Activated naive CD4-positive, alpha-beta T cell treated with anti-CD3 and anti-CD28 coated beads, Interleukin-2, amount 10 ng/mL, durations not matched to agents 7 days and 5 days (primary cell): ENCODE measurements at regions not wholly inside any gene's neighbourhood (a gene's known extent, or its start where the extent isn't known, plus 50 kb on each side); places are given as distances from the start of the nearest gene placed in this dataset.
A peak's percentile ranks its signal among the peaks of the same experiment; 100 is the strongest.

Experiments used
- CTCF ChIA-PET: fragments of 350-600 bp; sonication (Branson Sonifier 250); formaldehyde crosslinking; loops from one replicate; lab custom pipeline; 2021; ENCODE audit warnings: antibody characterized with exemption; lab: Charles Lee
- DNase-seq: peaks from one replicate; pipeline ENCODE4 v3.0.0-alpha.2; 2020
- H3K27ac Mint-ChIP-seq: one replicate; pipeline ENCODE4 v1.8.0; 2021; ENCODE audit warnings: mild to moderate bottlenecking, moderate library complexity, mixed read lengths
- H3K27me3 Mint-ChIP-seq: one replicate; pipeline ENCODE4 v1.8.0; 2021; ENCODE audit warnings: mild to moderate bottlenecking, mixed read lengths
- H3K36me3 Mint-ChIP-seq: one replicate; pipeline ENCODE4 v1.8.0; 2021; ENCODE audit warnings: mixed read lengths
- H3K4me1 Mint-ChIP-seq: one replicate; pipeline ENCODE4 v1.8.0; 2021; ENCODE audit warnings: mixed read lengths
- H3K4me3 Mint-ChIP-seq: one replicate; pipeline ENCODE4 v1.8.0; 2021; ENCODE audit warnings: mild to moderate bottlenecking, moderate library complexity, mixed read lengths
- H3K9me3 Mint-ChIP-seq: one replicate; pipeline ENCODE4 v1.8.0; 2021; ENCODE audit warnings: mixed read lengths

DNA sequence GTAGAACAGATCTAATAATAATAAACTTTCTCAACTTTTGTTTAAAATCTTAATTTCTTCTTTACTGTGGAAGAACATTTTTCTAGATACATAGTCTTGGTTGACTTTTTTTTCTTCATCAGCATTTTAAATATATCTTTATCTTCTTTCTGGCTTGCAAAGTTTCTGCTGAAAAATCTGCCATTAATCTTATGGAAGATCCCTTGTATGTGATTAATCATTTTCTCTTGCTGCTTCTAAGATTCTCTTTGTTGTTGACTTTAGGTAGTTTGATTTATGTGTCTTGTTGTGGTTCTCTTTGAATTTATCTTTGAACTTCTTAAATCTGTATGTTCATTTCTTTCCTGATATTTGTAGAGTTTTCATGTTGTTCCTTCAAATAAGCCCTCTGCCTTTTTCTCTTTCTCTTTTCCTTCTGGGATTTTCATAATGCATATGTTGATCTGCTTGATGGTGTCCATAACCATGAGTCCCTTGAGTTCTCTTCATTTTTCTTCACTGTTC is 657.6 kb upstream of the CXADR start:
- H3K4me1 Mint-ChIP-seq: no peaks in the 10 kb centered on the region
- no peak for DNase-seq
- peaks cover 12% of the 10 kb centered on the region for H3K9me3 Mint-ChIP-seq
- CTCF ChIA-PET: no interaction called here
- H3K27ac Mint-ChIP-seq: peak overlapping the region; percentile 49
- H3K36me3 Mint-ChIP-seq: no peaks in the 10 kb centered on the region
- H3K27me3 Mint-ChIP-seq: no peaks in the 10 kb centered on the region
- no peak overlapping the region for H3K4me3 Mint-ChIP-seq

DNA sequence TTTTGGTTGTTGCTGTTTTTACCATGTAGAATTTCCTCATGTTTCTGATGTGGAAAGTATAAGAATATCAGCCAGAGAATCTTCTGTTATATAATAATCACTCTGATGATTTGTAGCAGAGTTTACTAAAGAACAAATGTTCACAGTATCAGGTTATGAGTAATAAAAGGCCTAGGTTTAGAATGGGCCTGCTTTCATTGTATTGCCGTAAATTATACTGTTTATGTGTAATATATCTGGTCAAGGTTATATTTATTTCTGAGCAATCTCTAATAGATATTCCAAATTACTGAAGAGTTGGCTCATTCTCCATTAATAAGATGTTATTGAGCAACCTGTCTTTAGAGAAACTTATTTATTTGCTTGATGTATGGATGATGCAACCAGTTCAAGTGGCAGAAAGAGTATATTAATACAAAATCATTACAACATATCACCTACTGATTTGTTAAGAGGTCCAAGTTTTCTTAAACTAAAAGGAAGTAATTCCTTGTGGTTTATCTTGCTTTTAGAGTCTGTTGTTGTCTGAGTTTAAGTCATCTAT is 649.4 kb upstream of the CXADR start:
- Mint-ChIP-seq H3K4me3 (no peak overlapping the region), H3K36me3 (no peaks in the 10 kb centered on the region), H3K27ac (no peak overlapping the region), H3K4me1 (no peaks in the 10 kb centered on the region), H3K9me3 (peaks cover 2% of the 10 kb centered on the region), H3K27me3 (no peaks in the 10 kb centered on the region)
- CTCF ChIA-PET: no interaction called here
- DNase-seq: no peak

DNA sequence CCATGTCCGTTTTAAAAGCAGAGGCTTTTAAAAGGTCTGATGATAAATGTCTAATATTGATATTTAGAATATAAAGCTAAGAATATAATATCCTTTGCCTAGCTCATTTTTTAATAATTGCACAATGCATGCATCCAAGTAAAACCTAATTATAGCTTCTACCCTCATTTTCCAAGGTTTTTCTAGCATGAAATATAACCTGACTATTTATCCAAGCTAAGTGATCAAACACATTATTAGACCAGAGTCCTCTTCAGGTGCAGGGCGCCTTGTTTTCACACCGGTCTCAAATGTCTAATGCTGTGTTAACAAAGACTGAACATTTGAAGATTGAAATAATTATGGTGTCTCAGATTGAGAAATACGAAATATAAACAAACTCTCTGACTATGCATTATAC is 648.9 kb upstream of the CXADR start:
- Mint-ChIP-seq H3K27me3 (no peaks in the 10 kb centered on the region), H3K27ac (no peak overlapping the region), H3K9me3 (peaks cover 2% of the 10 kb centered on the region), H3K36me3 (no peaks in the 10 kb centered on the region), H3K4me1 (no peaks in the 10 kb centered on the region), H3K4me3 (no peak overlapping the region)
- CTCF ChIA-PET: no interaction called here
- no peak for DNase-seq

DNA sequence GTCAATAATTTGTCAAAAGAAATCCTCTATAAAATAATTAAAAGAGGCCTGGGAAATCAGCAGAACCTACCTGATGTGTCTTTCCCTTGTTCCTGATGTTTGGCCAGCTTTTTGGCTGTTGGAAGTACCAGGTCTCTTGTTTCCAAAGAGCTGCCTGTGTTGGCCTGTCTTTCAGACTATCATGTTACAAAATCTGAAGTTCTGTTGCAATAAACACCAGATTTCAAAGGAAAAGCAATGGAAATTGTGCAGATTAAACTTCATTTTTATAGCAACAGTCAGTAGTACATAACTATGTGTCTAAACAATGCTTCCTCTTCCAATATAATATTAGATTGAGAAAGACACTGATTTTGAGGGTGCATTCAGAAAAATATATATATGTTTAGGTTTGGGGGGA is 647.2 kb upstream of the CXADR start:
- Mint-ChIP-seq H3K27me3 (no peaks in the 10 kb centered on the region), H3K9me3 (no peaks in the 10 kb centered on the region), H3K4me3 (no peak overlapping the region), H3K27ac (no peak overlapping the region), H3K4me1 (no peaks in the 10 kb centered on the region), H3K36me3 (no peaks in the 10 kb centered on the region)
- no peak for DNase-seq
- CTCF ChIA-PET: no interaction called here

DNA sequence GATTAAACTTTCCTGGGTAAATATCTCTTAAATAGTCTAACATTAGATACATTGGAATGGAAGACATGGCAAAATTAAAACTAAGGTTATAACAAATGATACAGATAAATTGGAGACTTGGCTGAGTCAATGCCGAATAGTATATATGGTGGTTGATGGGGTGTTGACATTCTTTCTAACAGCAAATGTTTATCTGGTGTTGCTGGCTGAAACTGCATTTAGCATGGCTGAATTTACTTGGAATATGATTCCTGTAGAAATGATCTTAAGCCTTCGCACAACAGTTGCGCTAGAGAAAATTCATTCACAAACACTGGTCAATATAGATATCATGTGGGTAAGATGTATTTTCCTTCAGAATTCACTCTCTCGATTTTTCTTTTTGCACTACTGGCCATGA is 646.0 kb upstream of the CXADR start:
- Mint-ChIP-seq H3K9me3 (no peaks in the 10 kb centered on the region), H3K4me3 (no peak overlapping the region), H3K27ac (no peak overlapping the region), H3K4me1 (no peaks in the 10 kb centered on the region), H3K27me3 (no peaks in the 10 kb centered on the region), H3K36me3 (no peaks in the 10 kb centered on the region)
- CTCF ChIA-PET: no interaction called here
- no peak for DNase-seq

DNA sequence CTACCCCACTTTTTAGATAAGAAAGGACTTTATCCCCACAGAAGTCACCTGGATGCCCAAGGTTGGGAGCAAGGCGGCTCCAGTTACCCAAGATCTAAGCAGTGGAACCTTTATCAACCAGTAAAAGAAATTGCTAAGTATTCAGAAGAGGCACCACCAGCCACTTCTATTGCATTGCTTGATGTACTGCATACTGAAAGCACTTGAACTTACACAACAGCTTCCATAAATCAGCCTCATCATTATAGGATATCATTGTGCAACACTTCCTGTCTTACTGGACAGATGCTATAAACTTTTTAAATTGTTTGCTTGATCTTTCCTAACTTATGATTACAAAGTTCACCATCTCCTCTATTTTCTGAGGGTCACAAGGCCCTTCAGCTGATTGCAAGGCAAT is 642.7 kb upstream of the CXADR start:
- H3K4me3 Mint-ChIP-seq: no peak overlapping the region
- no peaks in the 10 kb centered on the region for H3K4me1 Mint-ChIP-seq
- H3K27me3 Mint-ChIP-seq: no peaks in the 10 kb centered on the region
- DNase-seq: no peak
- no peak overlapping the region for H3K27ac Mint-ChIP-seq
- CTCF ChIA-PET: no interaction called here
- H3K9me3 Mint-ChIP-seq: no peaks in the 10 kb centered on the region
- H3K36me3 Mint-ChIP-seq: no peaks in the 10 kb centered on the region

DNA sequence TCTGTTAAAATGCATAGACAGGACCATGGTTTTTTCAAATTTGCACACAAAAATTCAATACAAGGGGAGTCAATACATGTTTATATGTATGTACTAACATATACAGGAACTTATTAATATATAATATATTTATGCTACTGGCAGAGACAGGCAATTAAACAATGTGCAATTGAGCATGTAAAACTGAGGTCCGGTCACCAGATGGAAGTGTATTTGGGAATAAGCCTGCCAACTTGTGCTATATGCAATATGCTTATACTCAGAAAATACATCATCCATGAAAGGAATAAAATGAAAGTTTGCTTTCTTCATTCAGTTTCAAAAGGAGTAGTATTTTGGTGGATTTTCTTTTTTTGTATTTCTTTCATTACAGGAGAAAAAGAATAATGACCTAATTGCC is 640.2 kb upstream of the CXADR start:
- H3K4me1 Mint-ChIP-seq: no peaks in the 10 kb centered on the region
- H3K9me3 Mint-ChIP-seq: peaks cover under 1% of the 10 kb centered on the region
- no peaks in the 10 kb centered on the region for H3K27me3 Mint-ChIP-seq
- DNase-seq: no peak
- H3K27ac Mint-ChIP-seq: no peak overlapping the region
- CTCF ChIA-PET: no interaction called here
- H3K4me3 Mint-ChIP-seq: no peak overlapping the region
- no peaks in the 10 kb centered on the region for H3K36me3 Mint-ChIP-seq

DNA sequence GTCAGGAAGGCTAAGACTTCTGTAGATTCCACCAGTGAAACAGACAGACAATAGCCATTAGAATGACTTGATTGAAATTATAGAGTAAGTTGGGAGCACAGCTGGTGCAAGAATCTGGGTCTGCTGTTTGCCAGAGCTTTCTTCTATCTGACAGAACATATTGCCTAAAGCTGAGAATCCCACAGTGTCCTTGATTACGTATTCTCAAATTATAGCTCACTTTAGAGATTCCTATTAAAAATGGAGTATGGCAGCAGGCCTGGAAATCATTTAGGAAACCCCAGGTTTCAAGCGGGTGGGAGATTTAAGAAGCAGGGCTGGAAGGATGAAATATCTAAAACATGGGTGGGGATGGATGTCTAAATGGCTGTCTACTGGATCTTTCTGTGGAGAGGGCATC is 639.7 kb upstream of the CXADR start:
- no peaks in the 10 kb centered on the region for H3K27me3 Mint-ChIP-seq
- DNase-seq: no peak
- no peak overlapping the region for H3K27ac Mint-ChIP-seq
- H3K4me1 Mint-ChIP-seq: no peaks in the 10 kb centered on the region
- no peaks in the 10 kb centered on the region for H3K36me3 Mint-ChIP-seq
- H3K4me3 Mint-ChIP-seq: no peak overlapping the region
- CTCF ChIA-PET: no interaction called here
- H3K9me3 Mint-ChIP-seq: peaks cover 4% of the 10 kb centered on the region

DNA sequence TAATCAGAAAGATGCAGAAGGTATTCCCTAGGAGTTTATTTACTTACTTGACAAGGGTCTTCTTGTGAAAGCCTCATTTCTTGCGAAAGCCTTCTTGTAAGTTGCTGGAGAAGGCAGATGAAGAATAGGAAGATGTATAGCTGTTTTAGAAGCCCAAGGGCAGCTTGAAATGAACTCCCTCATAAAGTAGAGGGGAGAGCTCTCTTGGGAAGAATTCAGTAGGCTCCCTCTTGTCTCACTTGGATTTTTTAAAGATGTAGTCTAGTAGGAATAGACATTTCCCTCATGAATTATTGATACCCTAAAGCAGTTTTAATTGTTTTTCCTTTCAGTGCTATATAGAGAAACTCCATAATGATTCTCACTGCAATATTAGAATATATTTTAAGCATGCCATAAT is 639.2 kb upstream of the CXADR start:
- CTCF ChIA-PET: no interaction called here
- H3K27me3 Mint-ChIP-seq: no peaks in the 10 kb centered on the region
- H3K9me3 Mint-ChIP-seq: peaks cover 4% of the 10 kb centered on the region

DNA sequence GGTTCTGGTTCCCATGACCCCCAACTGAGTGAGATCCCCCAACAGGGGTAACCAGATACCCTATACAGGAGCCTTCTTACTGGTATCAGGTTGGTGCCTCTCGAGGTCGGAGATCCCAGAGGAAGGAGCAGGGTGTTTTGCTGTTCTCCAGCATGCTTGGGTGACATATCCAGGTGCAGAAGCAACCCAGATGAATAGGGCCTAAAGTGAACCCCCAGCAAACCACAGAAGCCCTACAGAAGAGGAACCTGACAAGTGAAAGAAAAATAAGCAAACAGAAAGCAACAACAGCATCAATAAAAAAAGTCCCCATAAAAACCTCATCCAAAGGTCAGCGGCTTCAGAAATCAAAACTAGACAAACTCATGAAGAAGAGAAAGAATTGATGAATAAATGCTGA is 633.4 kb upstream of the CXADR start:
- H3K4me3 Mint-ChIP-seq: no peak overlapping the region
- DNase-seq: no peak
- no peaks in the 10 kb centered on the region for H3K27me3 Mint-ChIP-seq
- no peaks in the 10 kb centered on the region for H3K36me3 Mint-ChIP-seq
- peaks cover 22% of the 10 kb centered on the region for H3K9me3 Mint-ChIP-seq
- CTCF ChIA-PET: no interaction called here
- no peaks in the 10 kb centered on the region for H3K4me1 Mint-ChIP-seq
- no peak overlapping the region for H3K27ac Mint-ChIP-seq

More for the DNA sequence above, 639.2 kb upstream of the CXADR start:
- no peak overlapping the region for H3K27ac Mint-ChIP-seq
- H3K36me3 Mint-ChIP-seq: no peaks in the 10 kb centered on the region
- no peak overlapping the region for H3K4me3 Mint-ChIP-seq
- DNase-seq: no peak
- H3K4me1 Mint-ChIP-seq: no peaks in the 10 kb centered on the region

DNA sequence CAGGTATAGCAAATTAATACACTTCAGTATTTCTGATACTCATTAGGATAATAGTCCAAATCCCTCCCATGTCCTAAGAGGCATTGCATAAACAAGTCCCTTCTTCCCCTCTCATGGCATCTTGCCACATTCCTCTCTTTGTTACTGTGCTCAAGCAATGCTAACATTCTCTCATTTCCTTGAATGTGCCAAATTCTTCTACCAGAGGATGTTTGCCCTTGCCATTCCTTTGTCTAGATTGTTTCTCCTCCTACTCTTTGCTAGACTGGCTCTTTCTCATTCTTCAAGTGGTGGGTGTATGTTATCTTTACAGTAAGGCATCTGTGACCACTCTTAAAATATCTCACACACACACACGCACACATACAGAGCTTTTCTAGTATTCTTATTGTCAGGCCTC is 621.0 kb upstream of the CXADR start:
- Mint-ChIP-seq H3K4me3 (no peak overlapping the region), H3K4me1 (no peaks in the 10 kb centered on the region), H3K36me3 (no peaks in the 10 kb centered on the region), H3K9me3 (peaks cover 23% of the 10 kb centered on the region), H3K27me3 (no peaks in the 10 kb centered on the region), H3K27ac (no peak overlapping the region)
- no peak for DNase-seq
- CTCF ChIA-PET: no interaction called here

DNA sequence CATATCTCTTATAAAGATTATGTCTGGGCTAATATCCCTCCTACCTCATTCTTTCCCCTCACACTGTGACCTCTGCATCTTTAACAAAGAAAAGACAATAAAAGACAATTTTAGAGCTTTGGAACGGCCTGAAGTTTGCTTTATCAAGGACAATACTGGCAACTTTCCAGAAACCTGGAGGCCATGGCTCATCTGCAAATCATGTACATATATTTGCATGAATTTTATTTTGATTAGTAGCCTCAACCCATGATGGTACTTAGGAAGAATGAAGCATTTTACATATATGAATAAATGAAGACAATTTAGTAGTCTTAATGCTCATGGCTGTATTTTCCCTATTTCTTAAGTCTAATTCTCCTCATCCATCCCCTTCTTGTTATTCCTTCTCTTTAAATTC is 612.2 kb upstream of the CXADR start:
- CTCF ChIA-PET: no interaction called here
- no peaks in the 10 kb centered on the region for H3K36me3 Mint-ChIP-seq

DNA sequence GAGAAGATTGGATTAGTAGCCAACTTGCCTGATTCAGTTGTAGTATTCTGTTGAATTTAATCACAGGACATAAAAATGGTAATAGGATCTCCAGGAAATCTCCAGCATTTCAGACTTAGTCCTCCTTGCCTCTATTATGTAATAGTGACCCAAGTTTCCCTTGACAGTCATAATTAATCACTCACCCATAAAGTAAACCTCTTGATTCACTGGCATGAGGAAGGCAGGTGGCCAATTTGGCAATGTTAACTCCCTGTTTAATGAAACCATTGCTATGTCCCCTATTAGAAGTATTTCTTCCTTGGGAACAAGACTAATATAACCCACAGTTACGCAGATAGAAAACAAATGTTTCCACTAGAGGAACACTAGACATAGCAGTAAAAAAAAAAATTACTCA is 604.8 kb upstream of the CXADR start:
- H3K9me3 Mint-ChIP-seq: peaks cover 11% of the 10 kb centered on the region
- no peak overlapping the region for H3K4me3 Mint-ChIP-seq
- H3K36me3 Mint-ChIP-seq: no peaks in the 10 kb centered on the region
- no peak for DNase-seq
- CTCF ChIA-PET: no interaction called here
- no peaks in the 10 kb centered on the region for H3K27me3 Mint-ChIP-seq
- no peaks in the 10 kb centered on the region for H3K4me1 Mint-ChIP-seq
- H3K27ac Mint-ChIP-seq: no peak overlapping the region

More for the DNA sequence above, 612.2 kb upstream of the CXADR start:
- no peak for DNase-seq
- no peaks in the 10 kb centered on the region for H3K4me1 Mint-ChIP-seq
- H3K4me3 Mint-ChIP-seq: no peak overlapping the region
- peaks cover 3% of the 10 kb centered on the region for H3K9me3 Mint-ChIP-seq
- H3K27me3 Mint-ChIP-seq: no peaks in the 10 kb centered on the region
- no peak overlapping the region for H3K27ac Mint-ChIP-seq

DNA sequence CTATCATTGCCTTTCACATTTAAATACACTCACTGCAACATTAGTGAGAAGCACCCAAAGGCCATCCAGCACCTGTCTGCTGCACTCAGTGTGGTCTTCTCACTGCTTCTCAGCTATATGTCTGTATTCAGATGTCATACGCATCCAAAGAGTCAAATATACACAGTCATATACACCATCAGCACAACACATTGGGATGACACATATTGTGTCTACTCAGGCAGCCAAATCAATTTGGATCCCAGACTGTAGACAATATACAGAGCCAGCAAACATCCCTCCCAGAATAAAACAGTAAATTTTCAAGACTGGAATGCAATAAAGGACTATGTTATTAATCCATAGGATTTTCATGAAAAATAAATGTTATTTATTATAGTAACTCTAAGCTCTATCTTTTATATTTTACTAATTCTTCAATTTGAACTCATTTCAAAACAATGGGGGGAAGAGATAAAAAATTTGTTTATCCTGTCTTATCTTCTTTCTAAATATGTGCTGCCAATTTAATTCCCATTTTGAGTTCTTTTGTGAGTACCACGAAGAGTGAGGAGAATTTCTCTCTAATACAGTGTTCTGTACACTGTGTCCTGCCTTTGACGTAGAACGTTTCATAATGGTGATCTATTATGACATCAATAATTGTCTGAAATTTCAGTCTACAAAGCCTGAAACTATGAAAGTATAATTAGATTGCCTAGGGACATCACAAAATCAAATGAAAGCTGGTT is 602.2 kb upstream of the CXADR start:
- Mint-ChIP-seq H3K4me1 (no peaks in the 10 kb centered on the region), H3K27me3 (no peaks in the 10 kb centered on the region), H3K9me3 (peaks cover 21% of the 10 kb centered on the region), H3K4me3 (no peak overlapping the region), H3K27ac (no peak overlapping the region), H3K36me3 (no peaks in the 10 kb centered on the region)
- DNase-seq: no peak
- CTCF ChIA-PET: no interaction called here

DNA sequence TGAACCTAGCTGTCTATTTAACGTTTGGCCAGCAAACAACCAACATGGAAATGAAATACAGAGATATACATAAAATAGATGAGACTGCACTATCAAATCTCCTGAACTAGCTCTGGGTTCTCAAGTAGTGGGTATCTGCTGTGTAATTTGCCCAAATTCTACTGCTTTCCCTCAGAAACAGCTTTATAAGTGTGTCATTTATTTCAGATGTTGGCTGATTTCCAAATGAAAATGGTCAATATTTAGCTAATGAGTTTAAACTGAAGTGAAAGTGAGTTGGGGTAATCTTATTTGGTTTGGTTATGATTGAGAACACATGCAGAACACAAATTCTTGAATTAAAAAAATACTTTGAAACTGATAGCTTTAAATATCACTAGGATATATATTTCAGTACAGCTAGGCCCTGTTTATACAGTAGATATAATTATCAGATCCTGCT is 601.7 kb upstream of the CXADR start:
- DNase-seq: no peak
- Mint-ChIP-seq H3K36me3 (no peaks in the 10 kb centered on the region), H3K27ac (no peak overlapping the region), H3K27me3 (no peaks in the 10 kb centered on the region), H3K4me3 (no peak overlapping the region), H3K4me1 (no peaks in the 10 kb centered on the region), H3K9me3 (peaks cover 23% of the 10 kb centered on the region)
- CTCF ChIA-PET: no interaction called here
